Prostate gland (tissue), 2 donors: ENCODE measurements at regions not wholly inside any gene's neighbourhood (a gene's known extent, or its start where the extent isn't known, plus 50 kb on each side); places are given as distances from the start of the nearest gene placed in this dataset.

Source experiments
- CTCF ChIP-seq, 4 experiments: fragments of 200-600 bp in 2 of 4; fragments of 450-650 bp in 2 of 4; sonication (generic) in 2 of 4; IDR thresholded peaks; 1 replicate in 3 of 4; 2 replicates in 1 of 4; pipeline ENCODE4 v1.5.1; 2016 to 2019; ENCODE audit warnings: antibody characterized with exemption in 4 of 4, mild to moderate bottlenecking in 2 of 4, moderate library complexity in 2 of 4
- POLR2A ChIP-seq: fragments of 450-650 bp; IDR thresholded peaks from one replicate; pipeline ENCODE4 v1.6.1; 2016; ENCODE audit warnings: antibody characterized with exemption, mild to moderate bottlenecking
- POLR2AphosphoS5 ChIP-seq: sonication (generic); formaldehyde crosslinking; IDR thresholded peaks from one replicate; pipeline ENCODE4 v1.6.1; 2017; ENCODE audit warnings: antibody characterized with exemption

GRCh38 chr17:34811561-34811960 is 149.7 kb downstream of the CCT6B start:
- TF ChIP-seq CTCF (IDR thresholded peaks at IDR 0.05): no peak
- TF ChIP-seq POLR2A: no peak
- no peak for TF ChIP-seq POLR2AphosphoS5
